Epithelial cell of esophagus (primary cell): ENCODE measurements at regions not wholly inside any gene's neighbourhood (a gene's known extent, or its start where the extent isn't known, plus 50 kb on each side); places are given as distances from the start of the nearest gene placed in this dataset.
"Not testable (repeated sequence)": the region's sequence is repeated elsewhere in the genome, so short reads cannot be mapped to it uniquely, and the experiment has no call there.

Source experiments
- DNase-seq: peaks from one replicate; pipeline ENCODE4 v3.0.0; 2010; ENCODE audit warnings: low read depth
- H3K4me3 ChIP-seq: 2 replicates; pipeline ENCODE4 v1.5.1; 2011; ENCODE audit warnings: mild to moderate bottlenecking, low read length, control low read depth
- TF ChIP-seq, protein P1 (sequence below): IDR thresholded peaks from 2 replicates; pipeline ENCODE4 v1.5.1; 2011; ENCODE audit warnings: low read depth, mild to moderate bottlenecking, low read length, control low read depth, inconsistent platforms; ENCODE audit not compliant: insufficient read depth; ENCODE audit errors: missing control alignments

- no peak for DNase-seq
- TF ChIP-seq, protein P1, sequence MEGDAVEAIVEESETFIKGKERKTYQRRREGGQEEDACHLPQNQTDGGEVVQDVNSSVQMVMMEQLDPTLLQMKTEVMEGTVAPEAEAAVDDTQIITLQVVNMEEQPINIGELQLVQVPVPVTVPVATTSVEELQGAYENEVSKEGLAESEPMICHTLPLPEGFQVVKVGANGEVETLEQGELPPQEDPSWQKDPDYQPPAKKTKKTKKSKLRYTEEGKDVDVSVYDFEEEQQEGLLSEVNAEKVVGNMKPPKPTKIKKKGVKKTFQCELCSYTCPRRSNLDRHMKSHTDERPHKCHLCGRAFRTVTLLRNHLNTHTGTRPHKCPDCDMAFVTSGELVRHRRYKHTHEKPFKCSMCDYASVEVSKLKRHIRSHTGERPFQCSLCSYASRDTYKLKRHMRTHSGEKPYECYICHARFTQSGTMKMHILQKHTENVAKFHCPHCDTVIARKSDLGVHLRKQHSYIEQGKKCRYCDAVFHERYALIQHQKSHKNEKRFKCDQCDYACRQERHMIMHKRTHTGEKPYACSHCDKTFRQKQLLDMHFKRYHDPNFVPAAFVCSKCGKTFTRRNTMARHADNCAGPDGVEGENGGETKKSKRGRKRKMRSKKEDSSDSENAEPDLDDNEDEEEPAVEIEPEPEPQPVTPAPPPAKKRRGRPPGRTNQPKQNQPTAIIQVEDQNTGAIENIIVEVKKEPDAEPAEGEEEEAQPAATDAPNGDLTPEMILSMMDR = no peak
- no peak overlapping the region for H3K4me3 ChIP-seq
Observed at GRCh38 chr4:107497054-107497453, 223.0 kb downstream of the PAPSS1 start.

DNA sequence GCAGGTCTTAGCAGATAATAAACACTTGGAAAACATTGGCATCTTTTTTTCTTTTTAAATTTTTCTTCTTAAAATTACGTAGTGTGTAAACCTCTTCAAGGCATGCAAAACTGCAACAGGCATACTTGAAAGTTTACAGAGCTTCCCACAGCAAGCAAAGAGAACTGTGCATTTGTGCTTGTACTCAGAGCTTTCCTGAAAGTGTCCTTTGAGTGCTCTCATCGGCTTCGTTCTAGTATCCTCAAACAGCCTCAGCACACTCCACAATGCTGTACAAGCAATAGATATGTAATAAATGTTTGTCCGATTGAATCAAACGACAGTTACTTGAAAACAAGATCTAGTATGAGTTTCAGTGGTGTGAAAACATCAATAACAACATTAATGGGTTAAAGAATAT, 227.5 kb downstream of the PAPSS1 start:
- TF ChIP-seq, protein P1 = no peak
- DNase-seq = no peak
- H3K4me3 ChIP-seq = no peak overlapping the region

- H3K4me3 ChIP-seq = no peak overlapping the region
- TF ChIP-seq, protein P1 = no peak
- DNase-seq = no peak
Observed at GRCh38 chr4:107490116-107490515, 229.9 kb downstream of the PAPSS1 start.

DNA sequence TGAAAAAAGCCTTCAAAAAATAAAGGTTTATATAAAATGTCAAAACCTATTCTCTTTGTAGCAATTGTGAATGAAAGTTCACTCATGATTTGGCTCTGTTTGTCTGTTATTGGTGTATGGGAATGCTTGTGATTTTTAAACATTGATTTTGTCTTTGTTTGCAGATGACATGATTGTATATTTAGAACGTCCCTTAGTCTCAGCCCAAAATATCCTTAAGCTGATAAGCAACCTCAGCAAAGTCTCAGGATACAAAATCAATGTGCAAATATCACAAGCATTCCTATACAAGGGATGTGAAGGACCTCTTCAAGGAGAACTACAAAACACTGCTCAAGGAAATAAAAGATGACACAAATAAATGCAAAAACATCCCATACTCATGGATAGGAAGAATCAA, 236.4 kb downstream of the PAPSS1 start:
- DNase-seq, H3K4me3 ChIP-seq: not testable (repeated sequence)

DNA sequence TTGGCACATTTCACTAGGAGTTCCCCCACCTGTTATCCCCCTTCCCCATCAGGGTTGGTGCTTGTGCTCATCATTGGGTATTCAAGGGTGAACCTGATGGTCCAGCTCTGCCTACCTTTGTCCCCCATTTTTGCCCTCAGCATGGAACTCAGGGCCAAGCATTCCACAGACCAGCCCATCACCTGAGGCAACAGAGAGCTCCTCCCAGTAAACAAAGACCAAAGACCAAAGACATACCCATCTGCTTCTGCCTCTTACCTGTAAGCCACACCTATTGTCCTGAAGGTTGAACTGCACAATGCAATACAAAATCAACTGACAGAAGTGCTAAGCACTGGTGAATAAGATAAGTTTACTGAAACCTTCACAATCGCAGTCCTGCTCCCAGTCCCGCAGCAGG, 237.5 kb downstream of the PAPSS1 start:
- TF ChIP-seq, protein P1 = no peak
- DNase-seq = peak; percentile 11
- no peak overlapping the region for H3K4me3 ChIP-seq

DNA sequence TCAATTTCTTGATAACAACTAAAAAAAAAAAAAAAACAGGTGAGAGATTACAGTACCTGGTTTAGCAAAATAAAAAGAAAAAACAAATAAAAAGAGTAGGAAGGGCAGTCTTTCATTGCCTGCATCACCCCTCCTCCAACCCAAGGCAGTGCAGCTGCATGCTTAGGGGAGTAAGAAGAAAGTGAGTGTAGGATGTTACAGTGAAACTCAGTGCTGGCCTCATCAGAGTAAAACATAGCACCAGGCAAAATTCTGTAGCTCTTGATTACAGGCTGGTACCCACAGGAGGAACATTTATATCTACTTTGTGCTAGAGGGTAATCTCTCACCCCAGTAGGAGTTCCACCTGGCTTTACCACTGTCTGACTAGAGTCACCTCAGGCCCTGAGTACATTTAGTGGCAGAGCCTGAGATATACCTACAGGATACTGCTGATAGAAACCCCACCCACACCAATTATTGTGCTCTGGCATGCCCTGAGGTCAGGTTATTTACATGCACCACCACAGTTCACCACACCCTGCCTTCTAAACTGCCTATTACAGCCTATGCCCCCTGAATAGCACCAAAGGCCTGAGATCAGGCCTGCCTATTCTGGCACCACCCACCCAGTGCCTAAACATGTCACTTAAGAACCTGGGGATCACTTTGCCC, 241.6 kb downstream of the PAPSS1 start:
- no peak overlapping the region for H3K4me3 ChIP-seq
- no peak for DNase-seq
- TF ChIP-seq, protein P1 = no peak

DNA sequence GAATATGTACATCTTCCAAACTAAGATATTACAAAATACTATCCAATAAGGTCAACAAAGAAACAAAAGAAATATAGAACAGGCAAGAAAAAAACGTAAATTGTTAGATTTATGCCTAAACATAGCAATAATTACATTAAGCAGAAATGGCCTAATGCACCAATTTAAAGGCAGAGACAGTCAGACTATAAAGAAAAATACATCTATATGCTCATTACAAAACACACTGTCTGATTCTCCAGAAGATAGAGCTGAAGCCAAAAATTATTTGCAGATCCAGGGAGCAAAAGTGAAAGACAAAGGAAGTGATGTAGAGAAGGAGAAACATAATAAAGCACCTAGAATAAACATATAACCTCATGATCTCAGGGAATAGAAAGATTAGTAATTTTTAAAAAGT, 246.9 kb downstream of the PAPSS1 start:
- TF ChIP-seq, protein P1 = no peak
- no peak for DNase-seq
- H3K4me3 ChIP-seq = no peak overlapping the region
